GM12892 (cell line): ENCODE measurements at regions not wholly inside any gene's neighbourhood (a gene's known extent, or its start where the extent isn't known, plus 50 kb on each side); places are given as distances from the start of the nearest gene placed in this dataset.

Experiments
- POLR2A ChIP-seq: IDR thresholded peaks from 2 replicates; pipeline ENCODE4 v1.6.1; 2011; ENCODE audit warnings: low read depth, low read length, control low read depth
- POLR2AphosphoS5 ChIP-seq: IDR thresholded peaks from 2 replicates; pipeline ENCODE4 v1.6.1; 2011; ENCODE audit warnings: low read depth, low read length, control low read depth

- TF ChIP-seq POLR2A (no peak), POLR2AphosphoS5 (no peak)
Measured at GRCh38 chr4:126559961-126560360, 1072.8 kb upstream of the INTU start.
